Activated CD4-positive, alpha-beta T cell treated with anti-CD3 and anti-CD28 coated beads, Interleukin-2, amount 10 ng/mL, durations not matched to agents 7 days and 5 days (primary cell): ENCODE measurements at regions not wholly inside any gene's neighbourhood (a gene's known extent, or its start where the extent isn't known, plus 50 kb on each side); places are given as distances from the start of the nearest gene placed in this dataset.

ENCODE experiments used
- CTCF ChIA-PET: fragments of 350-600 bp; sonication (Branson Sonifier 250); formaldehyde crosslinking; loops from one replicate; lab custom pipeline; 2021; ENCODE audit warnings: antibody characterized with exemption; lab: Charles Lee
- POLR2A ChIA-PET: fragments of 350-600 bp; sonication (Branson Sonifier 250); formaldehyde crosslinking; loops from one replicate; lab custom pipeline; 2021; ENCODE audit warnings: antibody characterized with exemption; lab: Charles Lee
- DNase-seq: peaks from one replicate; pipeline ENCODE4 v3.0.0-alpha.2; 2020
- H3K27ac Mint-ChIP-seq: one replicate; pipeline ENCODE4 v1.8.0; 2021; ENCODE audit warnings: mild to moderate bottlenecking, moderate library complexity, mixed read lengths
- H3K27me3 Mint-ChIP-seq: one replicate; pipeline ENCODE4 v1.8.0; 2021; ENCODE audit warnings: mixed read lengths
- H3K36me3 Mint-ChIP-seq: one replicate; pipeline ENCODE4 v1.8.0; 2021; ENCODE audit warnings: low read depth, mixed read lengths
- H3K4me1 Mint-ChIP-seq: one replicate; pipeline ENCODE4 v1.8.0; 2021; ENCODE audit warnings: mixed read lengths
- H3K4me3 Mint-ChIP-seq: one replicate; pipeline ENCODE4 v1.8.0; 2021; ENCODE audit warnings: mild to moderate bottlenecking, moderate library complexity, mixed read lengths
- H3K9me3 Mint-ChIP-seq: one replicate; pipeline ENCODE4 v1.8.0; 2021; ENCODE audit warnings: mixed read lengths

- Mint-ChIP-seq H3K36me3 (no peaks in the 10 kb centered on the region), H3K27ac (no peak overlapping the region), H3K4me3 (no peak overlapping the region), H3K27me3 (peaks cover 4% of the 10 kb centered on the region), H3K4me1 (peaks cover 7% of the 10 kb centered on the region), H3K9me3 (no peaks in the 10 kb centered on the region)
- CTCF ChIA-PET: no interaction called here
- POLR2A ChIA-PET: no interaction called here
- DNase-seq: no peak
These were observed 174.7 kb upstream of the IL12A start for GRCh38 chr3:159813822-159814531.

- Mint-ChIP-seq H3K27ac (no peak overlapping the region), H3K9me3 (no peaks in the 10 kb centered on the region), H3K27me3 (peaks cover 11% of the 10 kb centered on the region), H3K4me3 (no peak overlapping the region), H3K4me1 (peaks cover 7% of the 10 kb centered on the region), H3K36me3 (no peaks in the 10 kb centered on the region)
- CTCF ChIA-PET: no interaction called here
- POLR2A ChIA-PET: no interaction called here
- no peak for DNase-seq
These were observed 172.1 kb upstream of the IL12A start for GRCh38 chr3:159816512-159816911.

GRCh38 chr3:159817126-159817525, 171.5 kb upstream of the IL12A start:
- Mint-ChIP-seq H3K27ac (no peak overlapping the region), H3K4me1 (peaks cover 7% of the 10 kb centered on the region), H3K9me3 (no peaks in the 10 kb centered on the region), H3K27me3 (peaks cover 13% of the 10 kb centered on the region), H3K36me3 (no peaks in the 10 kb centered on the region), H3K4me3 (no peak overlapping the region)
- DNase-seq: no peak
- ChIA-PET CTCF (no interaction called here), POLR2A (no interaction called here)

GRCh38 chr3:159817571-159817970, 171.1 kb upstream of the IL12A start:
- CTCF ChIA-PET: no interaction called here
- peaks cover 15% of the 10 kb centered on the region for H3K27me3 Mint-ChIP-seq
- no peaks in the 10 kb centered on the region for H3K9me3 Mint-ChIP-seq
- no peaks in the 10 kb centered on the region for H3K36me3 Mint-ChIP-seq
- H3K27ac Mint-ChIP-seq: no peak overlapping the region
- H3K4me3 Mint-ChIP-seq: no peak overlapping the region
- no peak for DNase-seq
- H3K4me1 Mint-ChIP-seq: peaks cover 7% of the 10 kb centered on the region
- POLR2A ChIA-PET: no interaction called here

- Mint-ChIP-seq H3K9me3 (no peaks in the 10 kb centered on the region), H3K27ac (no peak overlapping the region), H3K27me3 (peaks cover 15% of the 10 kb centered on the region), H3K4me1 (peaks cover 7% of the 10 kb centered on the region), H3K36me3 (no peaks in the 10 kb centered on the region), H3K4me3 (no peak overlapping the region)
- no peak for DNase-seq
- CTCF ChIA-PET: no interaction called here
- POLR2A ChIA-PET: no interaction called here
These were observed 170.2 kb upstream of the IL12A start for GRCh38 chr3:159818399-159818798.

- Mint-ChIP-seq H3K27me3 (peaks cover 15% of the 10 kb centered on the region), H3K4me1 (peaks cover 4% of the 10 kb centered on the region), H3K36me3 (no peaks in the 10 kb centered on the region), H3K27ac (no peak overlapping the region), H3K9me3 (no peaks in the 10 kb centered on the region), H3K4me3 (no peak overlapping the region)
- no peak for DNase-seq
- ChIA-PET POLR2A (no interaction called here), CTCF (interaction anchor here (1.0 kb wide), 1 partner anchor 11 kb away, joined by 3 read pairs; no protein-coding TSS in a partner anchor)
These were observed 169.6 kb upstream of the IL12A start for GRCh38 chr3:159818997-159819500.

- no peak overlapping the region for H3K27ac Mint-ChIP-seq
- no peak for DNase-seq
- H3K36me3 Mint-ChIP-seq: no peaks in the 10 kb centered on the region
- H3K4me1 Mint-ChIP-seq: peaks cover under 1% of the 10 kb centered on the region
- H3K9me3 Mint-ChIP-seq: no peaks in the 10 kb centered on the region
- no peak overlapping the region for H3K4me3 Mint-ChIP-seq
- peaks cover 15% of the 10 kb centered on the region for H3K27me3 Mint-ChIP-seq
- ChIA-PET POLR2A (no interaction called here), CTCF (interaction anchor here (1.0 kb wide), 1 partner anchor 11 kb away, joined by 3 read pairs; no protein-coding TSS in a partner anchor)
These were observed 169.0 kb upstream of the IL12A start for GRCh38 chr3:159819676-159820075.

- Mint-ChIP-seq H3K4me1 (no peaks in the 10 kb centered on the region), H3K27me3 (peaks cover 15% of the 10 kb centered on the region), H3K36me3 (no peaks in the 10 kb centered on the region), H3K9me3 (no peaks in the 10 kb centered on the region), H3K4me3 (no peak overlapping the region), H3K27ac (no peak overlapping the region)
- POLR2A ChIA-PET: no interaction called here
- CTCF ChIA-PET: no interaction called here
- no peak for DNase-seq
These were observed 167.5 kb upstream of the IL12A start for GRCh38 chr3:159821110-159821509.

- Mint-ChIP-seq H3K27me3 (peaks cover 12% of the 10 kb centered on the region), H3K36me3 (no peaks in the 10 kb centered on the region), H3K4me3 (no peak overlapping the region), H3K4me1 (no peaks in the 10 kb centered on the region), H3K27ac (no peak overlapping the region), H3K9me3 (no peaks in the 10 kb centered on the region)
- ChIA-PET CTCF (no interaction called here), POLR2A (no interaction called here)
- no peak for DNase-seq
These were observed 166.9 kb upstream of the IL12A start for GRCh38 chr3:159821736-159822135.

- no peaks in the 10 kb centered on the region for H3K36me3 Mint-ChIP-seq
- no peak overlapping the region for H3K4me3 Mint-ChIP-seq
- no peak overlapping the region for H3K27ac Mint-ChIP-seq
- no peaks in the 10 kb centered on the region for H3K4me1 Mint-ChIP-seq
- CTCF ChIA-PET: no interaction called here
- POLR2A ChIA-PET: no interaction called here
- DNase-seq: no peak
- H3K27me3 Mint-ChIP-seq: peaks cover 14% of the 10 kb centered on the region
- H3K9me3 Mint-ChIP-seq: no peaks in the 10 kb centered on the region
These were observed 164.9 kb upstream of the IL12A start for GRCh38 chr3:159823780-159824179.

- no peak overlapping the region for H3K4me3 Mint-ChIP-seq
- POLR2A ChIA-PET: no interaction called here
- H3K27ac Mint-ChIP-seq: no peak overlapping the region
- no peaks in the 10 kb centered on the region for H3K9me3 Mint-ChIP-seq
- no peaks in the 10 kb centered on the region for H3K4me1 Mint-ChIP-seq
- H3K27me3 Mint-ChIP-seq: peaks cover 14% of the 10 kb centered on the region
- CTCF ChIA-PET: no interaction called here
- no peak for DNase-seq
- H3K36me3 Mint-ChIP-seq: no peaks in the 10 kb centered on the region
These were observed 164.3 kb upstream of the IL12A start for GRCh38 chr3:159824333-159824732.

GRCh38 chr3:159825216-159825854, 163.3 kb upstream of the IL12A start:
- Mint-ChIP-seq H3K4me3 (no peak overlapping the region), H3K9me3 (no peaks in the 10 kb centered on the region), H3K36me3 (no peaks in the 10 kb centered on the region), H3K27ac (no peak overlapping the region), H3K27me3 (peaks cover 10% of the 10 kb centered on the region), H3K4me1 (no peaks in the 10 kb centered on the region)
- ChIA-PET POLR2A (no interaction called here), CTCF (interaction anchor here (0.6 to 1.1 kb wide), 7 partner anchors 26 to 979 kb away, joined by 3 to 9 read pairs (median 3); no protein-coding TSS in a partner anchor)
- no peak for DNase-seq

- no peaks in the 10 kb centered on the region for H3K4me1 Mint-ChIP-seq
- peaks cover 4% of the 10 kb centered on the region for H3K27me3 Mint-ChIP-seq
- no peaks in the 10 kb centered on the region for H3K9me3 Mint-ChIP-seq
- DNase-seq: no peak
- no peak overlapping the region for H3K4me3 Mint-ChIP-seq
- no peaks in the 10 kb centered on the region for H3K36me3 Mint-ChIP-seq
- ChIA-PET POLR2A (no interaction called here), CTCF (no interaction called here)
- no peak overlapping the region for H3K27ac Mint-ChIP-seq
These were observed 160.1 kb upstream of the IL12A start for GRCh38 chr3:159828542-159828943.
